WTC11 (cell line): ENCODE measurements at regions not wholly inside any gene's neighbourhood (a gene's known extent, or its start where the extent isn't known, plus 50 kb on each side); places are given as distances from the start of the nearest gene placed in this dataset.

Experiments used
- ATAC-seq: fragments of 200-7000 bp; cut with Tn5 transposase; 2 replicates; pipeline ENCODE4 v1.10.0; 2021; ENCODE audit warnings: mild to moderate bottlenecking, moderate library complexity
- CTCF ChIA-PET: fragments of 300-600 bp; sonication (Branson Sonifier 250); formaldehyde crosslinking; loops from one replicate; lab custom pipeline; 2021; ENCODE audit warnings: antibody characterized with exemption; lab: Charles Lee
- POLR2A ChIA-PET: fragments of 350-600 bp; sonication (Branson Sonifier 250); formaldehyde crosslinking; loops from one replicate; lab custom pipeline; 2021; ENCODE audit warnings: antibody characterized with exemption; lab: Charles Lee
- DNase-seq: peaks from one replicate; pipeline ENCODE4 v3.0.0; 2021; ENCODE audit warnings: low spot score
- H3K27ac Mint-ChIP-seq: 2 replicates; pipeline ENCODE4 v1.8.0; 2021; ENCODE audit warnings: mixed read lengths
- H3K27me3 Mint-ChIP-seq: 2 replicates; pipeline ENCODE4 v1.8.0; 2021; ENCODE audit warnings: low read depth, mild to moderate bottlenecking, moderate library complexity, mixed read lengths
- H3K36me3 Mint-ChIP-seq: 2 replicates; pipeline ENCODE4 v1.8.0; 2021; ENCODE audit warnings: mixed read lengths
- H3K4me1 Mint-ChIP-seq: 2 replicates; pipeline ENCODE4 v1.8.0; 2022; ENCODE audit warnings: mixed read lengths
- H3K4me3 Mint-ChIP-seq: 2 replicates; pipeline ENCODE4 v1.8.0; 2021; ENCODE audit warnings: mild to moderate bottlenecking, moderate library complexity, mixed read lengths
- H3K9me3 Mint-ChIP-seq: 2 replicates; pipeline ENCODE4 v1.8.0; 2021; ENCODE audit warnings: mixed read lengths
- ELF4 ChIP-seq: sonication (generic); formaldehyde crosslinking; IDR thresholded peaks from 2 replicates; pipeline ENCODE4 v1.8.1; 2022; ENCODE audit warnings: low read depth, mild to moderate bottlenecking, moderate library complexity, missing genetic modification reagents
- EMX1 ChIP-seq: fragments of 250-450 bp; sonication (Bioruptor Pico); IDR thresholded peaks from 2 replicates; pipeline ENCODE4 v1.8.0; 2021; ENCODE audit warnings: mild to moderate bottlenecking
- GABPB1 ChIP-seq: sonication (generic); formaldehyde crosslinking; IDR thresholded peaks from 2 replicates; pipeline ENCODE4 v1.8.1; 2023; ENCODE audit warnings: mild to moderate bottlenecking, missing genetic modification reagents
- JAZF1 ChIP-seq: fragments of 250-450 bp; sonication (Bioruptor Pico); IDR thresholded peaks from 2 replicates; pipeline ENCODE4 v1.9.0; 2021; ENCODE audit warnings: moderate library complexity, mild to moderate bottlenecking, inconsistent platforms
- MXD4 ChIP-seq: fragments of 250-450 bp; sonication (Bioruptor Pico); IDR thresholded peaks from 2 replicates; pipeline ENCODE4 v1.8.0; 2021; ENCODE audit warnings: mild to moderate bottlenecking, moderate library complexity, borderline replicate concordance
- NR3C1 ChIP-seq: sonication (generic); formaldehyde crosslinking; conservative IDR thresholded peaks from 2 replicates; pipeline ENCODE4 v1.8.1; 2023; ENCODE audit warnings: low read depth, mild to moderate bottlenecking, missing genetic modification reagents
- OVOL2 ChIP-seq: fragments of 250-450 bp; sonication (Bioruptor Pico); IDR thresholded peaks from 2 replicates; pipeline ENCODE4 v1.9.0; 2021; ENCODE audit warnings: mild to moderate bottlenecking, borderline replicate concordance
- PRRX2 ChIP-seq: fragments of 250-450 bp; sonication (Bioruptor Pico); IDR thresholded peaks from 2 replicates; pipeline ENCODE4 v1.8.0; 2021; ENCODE audit warnings: mild to moderate bottlenecking
- SMAD3 ChIP-seq: sonication (generic); formaldehyde crosslinking; IDR thresholded peaks from 2 replicates; pipeline ENCODE4 v1.8.0; 2022; ENCODE audit warnings: missing genetic modification reagents, mild to moderate bottlenecking, borderline replicate concordance
- SOX15 ChIP-seq: fragments of 250-450 bp; sonication (Bioruptor Pico); IDR thresholded peaks from 2 replicates; pipeline ENCODE4 v1.9.0; 2021; ENCODE audit warnings: mild to moderate bottlenecking
- TCF7 ChIP-seq: sonication (generic); formaldehyde crosslinking; IDR thresholded peaks from 2 replicates; pipeline ENCODE4 v1.8.0; 2022; ENCODE audit warnings: mild to moderate bottlenecking, low read depth, missing genetic modification reagents, moderate library complexity
- TEAD4 ChIP-seq: sonication (generic); formaldehyde crosslinking; IDR thresholded peaks from 2 replicates; pipeline ENCODE4 v1.8.0; 2022; ENCODE audit warnings: mild to moderate bottlenecking, missing genetic modification reagents
- TF ChIP-seq, protein P1 (sequence below): sonication (generic); formaldehyde crosslinking; IDR thresholded peaks from 2 replicates; pipeline ENCODE4 v1.8.0; 2023; ENCODE audit warnings: missing genetic modification reagents
- TF ChIP-seq, protein P2 (sequence below): sonication (generic); formaldehyde crosslinking; IDR thresholded peaks from 2 replicates; pipeline ENCODE4 v1.8.1; 2023; ENCODE audit warnings: mild to moderate bottlenecking, missing genetic modification reagents, borderline replicate concordance
- TF ChIP-seq, protein P3 (sequence below): sonication (generic); formaldehyde crosslinking; IDR thresholded peaks from 2 replicates; pipeline ENCODE4 v1.8.0; 2022; ENCODE audit warnings: mild to moderate bottlenecking, missing genetic modification reagents
- TF ChIP-seq, protein P4 (sequence below): sonication (generic); formaldehyde crosslinking; IDR thresholded peaks from 2 replicates; pipeline ENCODE4 v1.8.1; 2023; ENCODE audit warnings: mild to moderate bottlenecking, missing genetic modification reagents, moderate library complexity
- TF ChIP-seq, protein P5 (sequence below): sonication (generic); formaldehyde crosslinking; IDR thresholded peaks from 2 replicates; pipeline ENCODE4 v1.8.1; 2023; ENCODE audit warnings: mild to moderate bottlenecking, moderate library complexity, missing genetic modification reagents
- TF ChIP-seq, protein P6 (sequence below): sonication (generic); formaldehyde crosslinking; IDR thresholded peaks from 2 replicates; pipeline ENCODE4 v1.8.0; 2022; ENCODE audit warnings: mild to moderate bottlenecking, missing genetic modification reagents
- TF ChIP-seq, protein P7 (sequence below): fragments of 250-450 bp; sonication (Bioruptor Pico); IDR thresholded peaks from 2 replicates; pipeline ENCODE4 v1.9.0; 2021; ENCODE audit warnings: moderate library complexity, mild to moderate bottlenecking, inconsistent platforms, borderline replicate concordance

DNA sequence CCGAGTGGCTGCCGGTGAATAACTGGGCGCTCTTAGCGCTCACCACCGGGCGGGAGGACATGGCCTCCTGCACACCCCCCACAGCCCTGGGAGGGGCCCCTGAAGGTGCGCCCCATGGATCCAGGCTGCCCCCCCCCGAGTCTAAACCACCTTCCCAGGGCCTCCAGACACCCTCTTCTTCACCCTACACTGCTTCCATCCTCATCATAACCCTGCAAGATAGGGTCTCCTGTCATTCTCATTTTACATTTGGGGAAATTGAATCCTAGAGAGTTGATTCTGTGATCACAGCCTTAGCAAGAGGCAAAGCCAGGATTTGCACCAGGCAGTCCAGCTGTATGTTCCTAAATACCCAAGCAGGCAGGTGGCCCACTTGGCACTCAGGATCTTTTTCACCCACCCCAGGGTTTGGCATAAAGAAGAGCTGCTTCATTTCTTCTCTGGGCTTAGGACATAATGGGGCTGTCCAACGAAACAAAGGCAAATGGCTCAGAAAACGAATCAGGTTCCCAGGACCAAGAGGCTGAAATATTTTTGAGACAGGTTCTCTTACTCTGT is 110.8 kb downstream of the PTPRS start:
- CTCF ChIA-PET: interaction anchor here (1.4 kb wide), 1 partner anchor 177 kb away, joined by 4 read pairs; no protein-coding TSS in a partner anchor
- no peaks in the 10 kb centered on the region for H3K27me3 Mint-ChIP-seq
- TF ChIP-seq TEAD4 (CRISPR knock-in tag): no peak
- TF ChIP-seq SMAD3 (CRISPR knock-in tag): no peak
- no peak for TF ChIP-seq SOX15 (CRISPR knock-in tag)
- no peak for TF ChIP-seq MXD4
- TF ChIP-seq, protein P1, sequence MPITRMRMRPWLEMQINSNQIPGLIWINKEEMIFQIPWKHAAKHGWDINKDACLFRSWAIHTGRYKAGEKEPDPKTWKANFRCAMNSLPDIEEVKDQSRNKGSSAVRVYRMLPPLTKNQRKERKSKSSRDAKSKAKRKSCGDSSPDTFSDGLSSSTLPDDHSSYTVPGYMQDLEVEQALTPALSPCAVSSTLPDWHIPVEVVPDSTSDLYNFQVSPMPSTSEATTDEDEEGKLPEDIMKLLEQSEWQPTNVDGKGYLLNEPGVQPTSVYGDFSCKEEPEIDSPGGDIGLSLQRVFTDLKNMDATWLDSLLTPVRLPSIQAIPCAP (CRISPR knock-in tag): no peak
- TF ChIP-seq NR3C1 (CRISPR knock-in tag): no peak
- TF ChIP-seq GABPB1 (CRISPR knock-in tag): no peak
- TF ChIP-seq OVOL2 (CRISPR knock-in tag): no peak
- TF ChIP-seq, protein P2, sequence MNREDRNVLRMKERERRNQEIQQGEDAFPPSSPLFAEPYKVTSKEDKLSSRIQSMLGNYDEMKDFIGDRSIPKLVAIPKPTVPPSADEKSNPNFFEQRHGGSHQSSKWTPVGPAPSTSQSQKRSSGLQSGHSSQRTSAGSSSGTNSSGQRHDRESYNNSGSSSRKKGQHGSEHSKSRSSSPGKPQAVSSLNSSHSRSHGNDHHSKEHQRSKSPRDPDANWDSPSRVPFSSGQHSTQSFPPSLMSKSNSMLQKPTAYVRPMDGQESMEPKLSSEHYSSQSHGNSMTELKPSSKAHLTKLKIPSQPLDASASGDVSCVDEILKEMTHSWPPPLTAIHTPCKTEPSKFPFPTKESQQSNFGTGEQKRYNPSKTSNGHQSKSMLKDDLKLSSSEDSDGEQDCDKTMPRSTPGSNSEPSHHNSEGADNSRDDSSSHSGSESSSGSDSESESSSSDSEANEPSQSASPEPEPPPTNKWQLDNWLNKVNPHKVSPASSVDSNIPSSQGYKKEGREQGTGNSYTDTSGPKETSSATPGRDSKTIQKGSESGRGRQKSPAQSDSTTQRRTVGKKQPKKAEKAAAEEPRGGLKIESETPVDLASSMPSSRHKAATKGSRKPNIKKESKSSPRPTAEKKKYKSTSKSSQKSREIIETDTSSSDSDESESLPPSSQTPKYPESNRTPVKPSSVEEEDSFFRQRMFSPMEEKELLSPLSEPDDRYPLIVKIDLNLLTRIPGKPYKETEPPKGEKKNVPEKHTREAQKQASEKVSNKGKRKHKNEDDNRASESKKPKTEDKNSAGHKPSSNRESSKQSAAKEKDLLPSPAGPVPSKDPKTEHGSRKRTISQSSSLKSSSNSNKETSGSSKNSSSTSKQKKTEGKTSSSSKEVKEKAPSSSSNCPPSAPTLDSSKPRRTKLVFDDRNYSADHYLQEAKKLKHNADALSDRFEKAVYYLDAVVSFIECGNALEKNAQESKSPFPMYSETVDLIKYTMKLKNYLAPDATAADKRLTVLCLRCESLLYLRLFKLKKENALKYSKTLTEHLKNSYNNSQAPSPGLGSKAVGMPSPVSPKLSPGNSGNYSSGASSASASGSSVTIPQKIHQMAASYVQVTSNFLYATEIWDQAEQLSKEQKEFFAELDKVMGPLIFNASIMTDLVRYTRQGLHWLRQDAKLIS (CRISPR knock-in tag): no peak
- TF ChIP-seq EMX1: no peak
- TF ChIP-seq, protein P3, sequence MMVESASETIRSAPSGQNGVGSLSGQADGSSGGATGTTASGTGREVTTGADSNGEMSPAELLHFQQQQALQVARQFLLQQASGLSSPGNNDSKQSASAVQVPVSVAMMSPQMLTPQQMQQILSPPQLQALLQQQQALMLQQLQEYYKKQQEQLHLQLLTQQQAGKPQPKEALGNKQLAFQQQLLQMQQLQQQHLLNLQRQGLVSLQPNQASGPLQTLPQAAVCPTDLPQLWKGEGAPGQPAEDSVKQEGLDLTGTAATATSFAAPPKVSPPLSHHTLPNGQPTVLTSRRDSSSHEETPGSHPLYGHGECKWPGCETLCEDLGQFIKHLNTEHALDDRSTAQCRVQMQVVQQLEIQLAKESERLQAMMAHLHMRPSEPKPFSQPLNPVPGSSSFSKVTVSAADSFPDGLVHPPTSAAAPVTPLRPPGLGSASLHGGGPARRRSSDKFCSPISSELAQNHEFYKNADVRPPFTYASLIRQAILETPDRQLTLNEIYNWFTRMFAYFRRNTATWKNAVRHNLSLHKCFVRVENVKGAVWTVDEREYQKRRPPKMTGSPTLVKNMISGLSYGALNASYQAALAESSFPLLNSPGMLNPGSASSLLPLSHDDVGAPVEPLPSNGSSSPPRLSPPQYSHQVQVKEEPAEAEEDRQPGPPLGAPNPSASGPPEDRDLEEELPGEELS (CRISPR knock-in tag): no peak
- no peak for TF ChIP-seq JAZF1
- TF ChIP-seq, protein P4, sequence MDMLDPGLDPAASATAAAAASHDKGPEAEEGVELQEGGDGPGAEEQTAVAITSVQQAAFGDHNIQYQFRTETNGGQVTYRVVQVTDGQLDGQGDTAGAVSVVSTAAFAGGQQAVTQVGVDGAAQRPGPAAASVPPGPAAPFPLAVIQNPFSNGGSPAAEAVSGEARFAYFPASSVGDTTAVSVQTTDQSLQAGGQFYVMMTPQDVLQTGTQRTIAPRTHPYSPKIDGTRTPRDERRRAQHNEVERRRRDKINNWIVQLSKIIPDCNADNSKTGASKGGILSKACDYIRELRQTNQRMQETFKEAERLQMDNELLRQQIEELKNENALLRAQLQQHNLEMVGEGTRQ: no peak
- TF ChIP-seq ELF4 (CRISPR knock-in tag): no peak
- TF ChIP-seq, protein P5, sequence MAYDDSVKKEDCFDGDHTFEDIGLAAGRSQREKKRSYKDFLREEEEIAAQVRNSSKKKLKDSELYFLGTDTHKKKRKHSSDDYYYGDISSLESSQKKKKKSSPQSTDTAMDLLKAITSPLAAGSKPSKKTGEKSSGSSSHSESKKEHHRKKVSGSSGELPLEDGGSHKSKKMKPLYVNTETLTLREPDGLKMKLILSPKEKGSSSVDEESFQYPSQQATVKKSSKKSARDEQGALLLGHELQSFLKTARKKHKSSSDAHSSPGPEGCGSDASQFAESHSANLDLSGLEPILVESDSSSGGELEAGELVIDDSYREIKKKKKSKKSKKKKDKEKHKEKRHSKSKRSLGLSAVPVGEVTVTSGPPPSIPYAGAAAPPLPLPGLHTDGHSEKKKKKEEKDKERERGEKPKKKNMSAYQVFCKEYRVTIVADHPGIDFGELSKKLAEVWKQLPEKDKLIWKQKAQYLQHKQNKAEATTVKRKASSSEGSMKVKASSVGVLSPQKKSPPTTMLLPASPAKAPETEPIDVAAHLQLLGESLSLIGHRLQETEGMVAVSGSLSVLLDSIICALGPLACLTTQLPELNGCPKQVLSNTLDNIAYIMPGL (CRISPR knock-in tag): no peak
- TF ChIP-seq, protein P6, sequence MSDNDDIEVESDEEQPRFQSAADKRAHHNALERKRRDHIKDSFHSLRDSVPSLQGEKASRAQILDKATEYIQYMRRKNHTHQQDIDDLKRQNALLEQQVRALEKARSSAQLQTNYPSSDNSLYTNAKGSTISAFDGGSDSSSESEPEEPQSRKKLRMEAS (CRISPR knock-in tag): no peak
- no peak for TF ChIP-seq TCF7 (CRISPR knock-in tag)
- TF ChIP-seq PRRX2: no peak
- TF ChIP-seq, protein P7, sequence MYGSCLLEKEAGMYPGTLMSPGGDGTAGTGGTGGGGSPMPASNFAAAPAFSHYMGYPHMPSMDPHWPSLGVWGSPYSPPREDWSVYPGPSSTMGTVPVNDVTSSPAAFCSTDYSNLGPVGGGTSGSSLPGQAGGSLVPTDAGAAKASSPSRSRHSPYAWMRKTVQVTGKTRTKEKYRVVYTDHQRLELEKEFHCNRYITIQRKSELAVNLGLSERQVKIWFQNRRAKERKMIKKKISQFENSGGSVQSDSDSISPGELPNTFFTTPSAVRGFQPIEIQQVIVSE: no peak
- TF ChIP-seq, all 79 proteins: peak for 0
- ATAC-seq: no peak
- DNase-seq: no peak
- Mint-ChIP-seq H3K36me3 (peaks cover 13% of the 10 kb centered on the region), H3K4me3 (peak overlapping the region; percentile 46), H3K9me3 (no peaks in the 10 kb centered on the region), H3K27ac (no peak overlapping the region), H3K4me1 (no peaks in the 10 kb centered on the region; the same call in 1 of the 2 replicates)
- POLR2A ChIA-PET: no interaction called here
